ENCODE measurements at regions not wholly inside any gene's neighbourhood (a gene's known extent, or its start where the extent isn't known, plus 50 kb on each side); places are given as distances from the start of the nearest gene placed in this dataset.

DNA sequence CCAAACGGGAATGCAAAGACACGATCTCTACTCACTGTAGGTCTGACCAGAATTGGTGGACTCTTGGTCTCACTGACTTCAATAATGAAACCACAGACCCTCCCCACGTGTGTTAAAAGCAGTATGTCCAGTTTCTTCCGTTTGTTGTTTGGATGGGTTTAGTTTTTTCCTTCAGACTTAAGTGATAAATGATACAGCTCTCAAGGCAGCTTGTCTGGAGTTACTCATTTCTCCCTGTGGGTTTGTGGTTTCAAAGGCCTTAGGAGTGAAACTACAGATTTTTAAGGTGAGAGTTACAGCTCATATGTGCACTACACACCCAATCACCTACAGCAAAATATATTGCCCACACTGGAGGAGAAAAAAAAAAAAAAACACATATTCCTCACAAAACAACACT, 86.7 kb upstream of the STMND1 start:
- TF ChIP-seq BHLHE40 (IDR thresholded peaks at IDR 0.05; ENCODE audit: borderline replicate concordance) (no peak), ZNF384 (IDR thresholded peaks at IDR 0.05) (no peak), ELF4 (IDR thresholded peaks at IDR 0.05) (no peak), TARDBP (IDR thresholded peaks at IDR 0.05) (no peak), NFRKB (IDR thresholded peaks at IDR 0.05) (no peak), L3MBTL2 (conservative IDR thresholded peaks at IDR 0.05) (no peak), FOXM1 (IDR thresholded peaks at IDR 0.05; ENCODE audit: borderline replicate concordance) (no peak), HDGF (IDR thresholded peaks at IDR 0.05; ENCODE audit: borderline replicate concordance) (no peak), SP1 (IDR thresholded peaks at IDR 0.05) (no peak), FOXK2 (IDR thresholded peaks at IDR 0.05) (no peak), FOXA1 (IDR thresholded peaks at IDR 0.05) (no peak), SUZ12 (IDR thresholded peaks at IDR 0.05) (no peak), ARNT (IDR thresholded peaks at IDR 0.05) (no peak), CTBP1 (IDR thresholded peaks at IDR 0.05; ENCODE audit: borderline replicate concordance) (no peak)

All from HEK293T (cell line).